GM10266 (cell line): ENCODE measurements at regions not wholly inside any gene's neighbourhood (a gene's known extent, or its start where the extent isn't known, plus 50 kb on each side); places are given as distances from the start of the nearest gene placed in this dataset.

Experiments
- DNase-seq: peaks from one replicate; pipeline ENCODE4 v3.0.0; 2012; ENCODE audit errors: extremely low spot score
- TF ChIP-seq, protein P1 (sequence below): IDR thresholded peaks from 2 replicates; pipeline ENCODE4 v1.5.1; 2012; ENCODE audit warnings: mild to moderate bottlenecking, low read depth; ENCODE audit not compliant: control insufficient read depth, insufficient read depth; ENCODE audit errors: missing control alignments

GRCh38 chr15:39472621-39473297 is 108.1 kb upstream of the THBS1 start:
- no peak for DNase-seq
- TF ChIP-seq, protein P1, sequence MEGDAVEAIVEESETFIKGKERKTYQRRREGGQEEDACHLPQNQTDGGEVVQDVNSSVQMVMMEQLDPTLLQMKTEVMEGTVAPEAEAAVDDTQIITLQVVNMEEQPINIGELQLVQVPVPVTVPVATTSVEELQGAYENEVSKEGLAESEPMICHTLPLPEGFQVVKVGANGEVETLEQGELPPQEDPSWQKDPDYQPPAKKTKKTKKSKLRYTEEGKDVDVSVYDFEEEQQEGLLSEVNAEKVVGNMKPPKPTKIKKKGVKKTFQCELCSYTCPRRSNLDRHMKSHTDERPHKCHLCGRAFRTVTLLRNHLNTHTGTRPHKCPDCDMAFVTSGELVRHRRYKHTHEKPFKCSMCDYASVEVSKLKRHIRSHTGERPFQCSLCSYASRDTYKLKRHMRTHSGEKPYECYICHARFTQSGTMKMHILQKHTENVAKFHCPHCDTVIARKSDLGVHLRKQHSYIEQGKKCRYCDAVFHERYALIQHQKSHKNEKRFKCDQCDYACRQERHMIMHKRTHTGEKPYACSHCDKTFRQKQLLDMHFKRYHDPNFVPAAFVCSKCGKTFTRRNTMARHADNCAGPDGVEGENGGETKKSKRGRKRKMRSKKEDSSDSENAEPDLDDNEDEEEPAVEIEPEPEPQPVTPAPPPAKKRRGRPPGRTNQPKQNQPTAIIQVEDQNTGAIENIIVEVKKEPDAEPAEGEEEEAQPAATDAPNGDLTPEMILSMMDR = no peak

GRCh38 chr15:39473298-39473947 is 107.5 kb upstream of the THBS1 start:
- DNase-seq = no peak
- TF ChIP-seq, protein P1 = no peak

DNA sequence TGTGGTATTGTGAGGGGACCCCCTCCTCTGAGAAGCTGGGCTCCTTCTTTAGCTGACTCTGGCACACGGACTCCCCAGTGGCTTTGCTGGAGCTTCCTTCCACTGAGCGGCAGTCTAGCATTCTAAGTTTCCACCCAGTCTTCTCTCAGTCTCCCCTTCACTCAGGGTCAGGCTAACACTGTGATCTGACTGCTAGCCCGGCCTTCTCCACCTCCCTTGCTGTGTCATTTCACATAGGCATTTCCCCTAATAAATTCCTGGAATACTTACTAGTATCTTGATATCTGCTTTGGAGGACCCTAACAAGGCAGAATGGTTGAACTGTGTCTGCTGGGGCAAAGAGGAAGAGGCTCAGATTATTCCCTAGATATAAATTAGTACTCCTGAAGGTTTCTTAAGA is 106.2 kb upstream of the THBS1 start:
- TF ChIP-seq, protein P1 = no peak
- no peak for DNase-seq

DNA sequence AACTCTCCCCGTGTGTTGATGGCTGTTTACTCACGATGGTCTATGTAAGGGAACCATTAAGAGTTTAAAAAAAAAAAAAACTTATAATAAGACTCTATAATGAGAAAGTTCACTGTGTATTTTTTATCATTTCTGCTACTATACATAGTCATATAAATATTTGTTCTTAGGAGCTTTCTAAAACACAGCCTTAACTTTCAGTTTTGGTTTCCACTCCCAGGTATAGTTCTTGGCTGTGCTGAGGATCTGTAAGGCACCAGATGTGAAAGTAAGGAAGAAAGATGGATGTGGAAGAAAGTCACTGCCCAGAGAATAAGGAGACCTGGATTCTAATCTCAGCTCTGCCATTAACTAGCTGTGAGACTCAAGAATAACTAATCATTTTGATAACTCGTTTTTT is 101.9 kb upstream of the THBS1 start:
- TF ChIP-seq, protein P1 = no peak

GRCh38 chr15:39479911-39480310 is 101.0 kb upstream of the THBS1 start:
- no peak for DNase-seq
- TF ChIP-seq, protein P1 = no peak

More for the DNA sequence above, 101.9 kb upstream of the THBS1 start:
- no peak for DNase-seq

- no peak for DNase-seq
- TF ChIP-seq, protein P1 = no peak
Measured at GRCh38 chr15:39482459-39482858, 98.4 kb upstream of the THBS1 start.
